Peyer's patch (tissue), 4 donors: ENCODE measurements at regions not wholly inside any gene's neighbourhood (a gene's known extent, or its start where the extent isn't known, plus 50 kb on each side); places are given as distances from the start of the nearest gene placed in this dataset.

Experiments
- CTCF ChIP-seq, 6 experiments: fragments of 450-650 bp in 4 of 6; fragments of 200-600 bp in 2 of 6; sonication (generic) in 1 of 6; IDR thresholded peaks; one replicate each; pipeline ENCODE4 v1.5.1; 2017 to 2019; ENCODE audit warnings: antibody characterized with exemption in 6 of 6, mild to moderate bottlenecking in 3 of 6, moderate library complexity in 1 of 6
- POLR2A ChIP-seq, 2 donors: fragments of 450-650 bp; IDR thresholded peaks; one replicate each; pipeline ENCODE4 v1.5.1; 2017; ENCODE audit warnings: antibody characterized with exemption in 2 of 2, mild to moderate bottlenecking in 2 of 2, moderate library complexity in 2 of 2

- TF ChIP-seq POLR2A (IDR thresholded peaks at IDR 0.05) (no peak), CTCF (IDR thresholded peaks at IDR 0.05) (no peak)
Measured at GRCh38 chr4:34318773-34319172, 1925.5 kb downstream of the ARAP2 start.
